ENCODE measurements at regions not wholly inside any gene's neighbourhood (a gene's known extent, or its start where the extent isn't known, plus 50 kb on each side); places are given as distances from the start of the nearest gene placed in this dataset.
A peak's percentile ranks its signal among the peaks of the same experiment; 100 is the strongest.

- WGBS (ENCODE audit: missing lambda C conversion rate): 2% methylated on average over 2 of the region's 2 CpGs
- CTCF ChIA-PET: interaction anchor here (0.6 kb wide), 1 partner anchor 156 kb away, joined by 3 read pairs; no protein-coding TSS in a partner anchor
- no peak overlapping the region for H3K27ac ChIP-seq
- DNase-seq (ENCODE audit: low read depth in 1 of 2, low spot score in 1 of 2): peak in 1 of 2 experiments; percentile 3
- peak overlapping the region; percentile 29; the same call in 2 of the 3 replicates for H3K4me2 ChIP-seq
- FAIRE-seq: no peak
- H3K4me3 ChIP-seq: no peak overlapping the region
- peaks cover 6% of the 10 kb centered on the region; the same call in 1 of the 3 replicates for H3K4me1 ChIP-seq
- no peak for TF ChIP-seq ELK1 (IDR thresholded peaks at IDR 0.05; ENCODE audit: low read depth, low read length)
- peak; percentile 44; the same call in 1 of the 2 replicates for TF ChIP-seq FOSL2 (IDR thresholded peaks at IDR 0.05)
- TF ChIP-seq FOSL2 (CRISPR knock-in tag; IDR thresholded peaks at IDR 0.05): peak; percentile 46
- no peaks in the 10 kb centered on the region; the same call in 2 of the 3 replicates for H3K9me3 ChIP-seq
- POLR2A ChIA-PET: no interaction called here
- no peak for ATAC-seq
These were observed 130.5 kb upstream of the ANO3 start for GRCh38 chr11:26201411-26201810.

GRCh38 chr11:26202754-26203153, 129.2 kb upstream of the ANO3 start:
- 68% methylated on average over 2 of the region's 2 CpGs for WGBS (ENCODE audit: missing lambda C conversion rate)
- no peak for DNase-seq (ENCODE audit: low read depth in 1 of 2, low spot score in 1 of 2)
- TF ChIP-seq KDM1A (IDR thresholded peaks at IDR 0.05; ENCODE audit: low read depth) (no peak), PHF8 (IDR thresholded peaks at IDR 0.05; ENCODE audit: borderline replicate concordance, low read depth) (no peak), CBX8 (IDR thresholded peaks at IDR 0.05) (no peak), EP300 (IDR thresholded peaks at IDR 0.05) (no peak), EHF (CRISPR knock-in tag; IDR thresholded peaks at IDR 0.05) (no peak), RFX5 (IDR thresholded peaks at IDR 0.05) (no peak), GATA3 (IDR thresholded peaks at IDR 0.05; ENCODE audit: borderline replicate concordance) (no peak), POLR2AphosphoS2 (conservative IDR thresholded peaks at IDR 0.05; ENCODE audit: low read length) (no peak), ELK1 (IDR thresholded peaks at IDR 0.05; ENCODE audit: low read depth, low read length) (no peak), HOXB13 (CRISPR knock-in tag; IDR thresholded peaks at IDR 0.05; ENCODE audit: low read depth) (no peak), FOXS1 (CRISPR knock-in tag; IDR thresholded peaks at IDR 0.05) (no peak), RNF2 (IDR thresholded peaks at IDR 0.05; ENCODE audit: borderline replicate concordance, low read depth) (no peak), TP53 (CRISPR knock-in tag; IDR thresholded peaks at IDR 0.05) (no peak), HOXB5 (CRISPR knock-in tag; IDR thresholded peaks at IDR 0.05) (no peak), BCL3 (IDR thresholded peaks at IDR 0.05) (no peak), MAX (IDR thresholded peaks at IDR 0.05) (no peak)
- no peak for ATAC-seq
- H3K4me3 ChIP-seq: no peak overlapping the region
- ChIA-PET CTCF (no interaction called here), POLR2A (no interaction called here)
- no peak overlapping the region for H3K27ac ChIP-seq
- H3K4me1 ChIP-seq: peaks cover 6% of the 10 kb centered on the region; the same call in 1 of the 3 replicates
- no peaks in the 10 kb centered on the region; the same call in 2 of the 3 replicates for H3K9me3 ChIP-seq
- no peak overlapping the region for H3K4me2 ChIP-seq
- no peak for FAIRE-seq

- DNase-seq (ENCODE audit: low read depth in 1 of 2, low spot score in 1 of 2): no peak
- Histone ChIP-seq H3K4me2 (no peak overlapping the region), H3K4me3 (no peak overlapping the region), H3K9me3 (no peaks in the 10 kb centered on the region), H3K4me1 (peaks cover 6% of the 10 kb centered on the region; the same call in 1 of the 3 replicates), H3K27ac (no peak overlapping the region)
- FAIRE-seq: no peak
- no peak for ATAC-seq
- no peak for TF ChIP-seq RARB (CRISPR knock-in tag; IDR thresholded peaks at IDR 0.05)
- TF ChIP-seq MYC (IDR thresholded peaks at IDR 0.05; ENCODE audit: borderline replicate concordance, low read length): no peak
- TF ChIP-seq BHLHE40 (IDR thresholded peaks at IDR 0.05; ENCODE audit: low read depth, low read length): no peak
- no peak for TF ChIP-seq JUNB (IDR thresholded peaks at IDR 0.05)
- TF ChIP-seq KDM5A (IDR thresholded peaks at IDR 0.05): no peak
- no peak for TF ChIP-seq EHF (CRISPR knock-in tag; IDR thresholded peaks at IDR 0.05)
- no peak for TF ChIP-seq RFX5 (IDR thresholded peaks at IDR 0.05)
- no peak for TF ChIP-seq CHD2 (IDR thresholded peaks at IDR 0.05; ENCODE audit: low read length, partially characterized antibody)
- ChIA-PET CTCF (no interaction called here), POLR2A (no interaction called here)
- 18% methylated on average over 2 of the region's 2 CpGs for WGBS (ENCODE audit: missing lambda C conversion rate)
These were observed 127.8 kb upstream of the ANO3 start for GRCh38 chr11:26204101-26204500.

All from A549 (cell line).